Right lobe of liver (tissue), 6 donors: ENCODE measurements at regions not wholly inside any gene's neighbourhood (a gene's known extent, or its start where the extent isn't known, plus 50 kb on each side); places are given as distances from the start of the nearest gene placed in this dataset.
"Not testable (repeated sequence)": the region's sequence is repeated elsewhere in the genome, so short reads cannot be mapped to it uniquely, and the experiment has no call there.

ENCODE experiments used
- ATAC-seq, 4 donors: fragments of 200-7000 bp; cut with Tn5 transposase; one replicate each; pipeline ENCODE4 v1.9.1; 2020; ENCODE audit warnings: mild to moderate bottlenecking in 4 of 4, moderate library complexity in 4 of 4
- DNase-seq, 3 donors: peaks; one replicate each; pipeline ENCODE4 v3.0.0-alpha.2; 2020
- H3K27ac ChIP-seq, 3 donors: fragments of 200-600 bp; one replicate each; pipeline ENCODE4 v1.8.0; 2022
- H3K27me3 ChIP-seq, 2 donors: fragments of 200-600 bp; one replicate each; pipeline ENCODE4 v1.8.0; 2022
- H3K36me3 ChIP-seq, 4 donors: fragments of 200-600 bp; sonication (generic) in 1 of 4; one replicate each; pipeline versions ENCODE4 v1.5.1 to v1.8.0; 2017 to 2022; ENCODE audit warnings: control low read depth in 1 of 4
- H3K4me1 ChIP-seq, 4 donors: fragments of 200-600 bp; sonication (generic) in 1 of 4; one replicate each; pipeline versions ENCODE4 v1.5.1 to v1.8.0; 2017 to 2022; ENCODE audit warnings: control low read depth in 1 of 4
- H3K4me3 ChIP-seq, 3 donors: fragments of 200-600 bp; one replicate each; pipeline ENCODE4 v1.8.0; 2022
- H3K9me3 ChIP-seq, 4 donors: fragments of 200-600 bp; sonication (generic) in 1 of 4; one replicate each; pipeline versions ENCODE4 v1.5.1 to v1.8.0; 2017 to 2022; ENCODE audit warnings: control low read depth in 1 of 4
- POLR2A ChIP-seq: fragments of 450-650 bp; IDR thresholded peaks from one replicate; pipeline ENCODE4 v1.6.1; 2017; ENCODE audit warnings: antibody characterized with exemption, mild to moderate bottlenecking
- WGBS: methylation state at CpG from one replicate; pipeline ENCODE4 v1.1.6; 2018; ENCODE audit warnings: low coverage, low lambda C conversion rate; ENCODE audit not compliant: insufficient coverage; ENCODE audit errors: missing lambda C conversion rate; 5-methylcytosine and 5-hydroxymethylcytosine counted together
- intact Hi-C, 2 donors: fragments of 100-400 bp; cut with DNase I; formaldehyde crosslinking; loops; one replicate each; pipeline versions ENCODE4 v1.11.2 to v1.14.1; 2022
- TF ChIP-seq, protein P1 (sequence below), 4 donors: fragments of 200-600 bp in 3 of 4; fragments of 450-650 bp in 1 of 4; IDR thresholded peaks; one replicate each; pipeline versions ENCODE4 v1.5.1 to v1.8.0; 2016 to 2022; ENCODE audit warnings: antibody characterized with exemption in 4 of 4, mild to moderate bottlenecking in 2 of 4
- donor health status: DM: no; HTN: yes; CAD: no.
- donor health status: DM: no; HTN: no; CAD: no.
- donor health status: DM: no; HTN: no; CAD: no.
- donor health status: DM: no; HTN: yes; CAD: no.
- donor health status: DM: no; HTN: yes; CAD: no.

DNA sequence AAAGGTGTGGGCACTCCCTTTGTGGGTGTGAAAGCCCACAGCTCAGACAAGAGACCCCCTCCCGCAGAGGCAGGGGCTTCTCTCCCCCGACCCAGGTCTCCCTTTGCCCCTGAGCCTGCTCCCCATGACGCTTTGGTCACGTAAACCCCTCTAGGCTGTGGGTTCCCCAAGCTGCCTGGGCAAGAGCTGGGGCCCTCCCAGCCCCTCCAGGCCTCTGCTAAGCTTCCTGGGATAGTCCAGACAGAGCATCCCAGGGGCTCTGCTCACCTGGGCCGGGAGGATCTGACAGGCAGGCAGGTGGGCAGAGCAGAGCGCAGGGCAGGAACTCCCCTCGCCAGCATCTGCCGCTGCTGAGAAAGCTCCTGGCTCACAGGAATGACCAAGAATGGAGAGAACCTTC lies 177.3 kb downstream of the BANP start:
- ATAC-seq, result peak in 1 of 4 donors; percentile 18
- H3K27me3 ChIP-seq, result no peaks in the 10 kb centered on the region
- H3K36me3 ChIP-seq, result no peaks in the 10 kb centered on the region
- H3K4me1 ChIP-seq, result no peaks in the 10 kb centered on the region
- H3K9me3 ChIP-seq, result no peaks in the 10 kb centered on the region
- no peak overlapping the region for H3K27ac ChIP-seq
- no peak for TF ChIP-seq POLR2A
- TF ChIP-seq, protein P1, sequence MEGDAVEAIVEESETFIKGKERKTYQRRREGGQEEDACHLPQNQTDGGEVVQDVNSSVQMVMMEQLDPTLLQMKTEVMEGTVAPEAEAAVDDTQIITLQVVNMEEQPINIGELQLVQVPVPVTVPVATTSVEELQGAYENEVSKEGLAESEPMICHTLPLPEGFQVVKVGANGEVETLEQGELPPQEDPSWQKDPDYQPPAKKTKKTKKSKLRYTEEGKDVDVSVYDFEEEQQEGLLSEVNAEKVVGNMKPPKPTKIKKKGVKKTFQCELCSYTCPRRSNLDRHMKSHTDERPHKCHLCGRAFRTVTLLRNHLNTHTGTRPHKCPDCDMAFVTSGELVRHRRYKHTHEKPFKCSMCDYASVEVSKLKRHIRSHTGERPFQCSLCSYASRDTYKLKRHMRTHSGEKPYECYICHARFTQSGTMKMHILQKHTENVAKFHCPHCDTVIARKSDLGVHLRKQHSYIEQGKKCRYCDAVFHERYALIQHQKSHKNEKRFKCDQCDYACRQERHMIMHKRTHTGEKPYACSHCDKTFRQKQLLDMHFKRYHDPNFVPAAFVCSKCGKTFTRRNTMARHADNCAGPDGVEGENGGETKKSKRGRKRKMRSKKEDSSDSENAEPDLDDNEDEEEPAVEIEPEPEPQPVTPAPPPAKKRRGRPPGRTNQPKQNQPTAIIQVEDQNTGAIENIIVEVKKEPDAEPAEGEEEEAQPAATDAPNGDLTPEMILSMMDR (IDR thresholded peaks at IDR 0.05), result no peak
- WGBS, result 77% methylated on average over 5 of the region's 8 CpGs
- H3K4me3 ChIP-seq, result no peak overlapping the region
- no peak for DNase-seq
- intact Hi-C loops, result no loop called here

DNA sequence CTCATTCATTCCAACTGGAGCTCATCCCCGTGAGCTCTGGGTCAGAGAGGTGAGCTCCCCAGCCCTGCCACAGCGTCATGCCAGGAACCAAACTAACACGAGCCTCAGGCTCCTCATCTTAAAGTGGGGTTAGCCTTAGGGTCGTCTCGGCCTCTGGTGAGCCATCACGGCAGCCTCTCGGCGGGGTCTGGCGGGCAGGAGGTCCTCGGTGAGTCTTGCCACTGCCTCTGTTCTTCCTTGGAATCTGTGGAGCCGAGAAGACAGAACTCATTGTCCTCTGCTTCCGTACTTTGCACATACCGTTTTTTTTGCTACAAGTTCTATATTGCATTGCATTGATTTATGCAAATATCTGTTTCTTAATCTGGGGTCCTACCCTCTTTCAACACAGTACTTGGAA lies 177.9 kb downstream of the BANP start:
- H3K27me3 ChIP-seq, DNase-seq, H3K4me1 ChIP-seq, H3K9me3 ChIP-seq, H3K27ac ChIP-seq, H3K36me3 ChIP-seq, ATAC-seq, intact Hi-C loops, H3K4me3 ChIP-seq: not testable (repeated sequence)
- 52% methylated on average over 3 of the region's 13 CpGs for WGBS

DNA sequence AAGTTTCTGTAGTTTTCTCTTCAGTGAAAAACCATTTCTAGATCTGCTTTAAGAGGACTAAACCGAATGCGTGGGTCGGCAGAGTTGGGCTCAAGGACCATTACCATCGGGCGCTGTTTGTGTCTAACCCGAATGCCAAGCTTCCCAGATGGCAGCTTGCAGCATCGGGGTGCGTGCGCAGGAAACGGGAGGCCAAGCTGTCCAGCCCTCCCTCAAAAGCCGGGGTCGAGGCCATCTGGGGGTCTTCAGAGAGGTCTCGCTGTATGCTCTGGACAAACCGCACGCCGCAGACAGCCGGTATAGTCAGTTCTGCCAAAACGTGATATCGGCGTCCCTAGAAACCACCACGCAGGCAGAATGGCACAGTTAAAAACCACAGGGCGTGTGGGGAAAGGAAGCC lies 178.8 kb downstream of the BANP start:
- DNase-seq (no peak), ATAC-seq (no peak)
- H3K36me3 ChIP-seq, result no peaks in the 10 kb centered on the region
- intact Hi-C loops, result no loop called here
- no peak overlapping the region for H3K27ac ChIP-seq
- WGBS, result 68% methylated on average over 6 of the region's 22 CpGs
- H3K27me3 ChIP-seq, result no peaks in the 10 kb centered on the region
- no peaks in the 10 kb centered on the region for H3K4me1 ChIP-seq
- H3K9me3 ChIP-seq, result no peaks in the 10 kb centered on the region
- no peak overlapping the region for H3K4me3 ChIP-seq
- TF ChIP-seq, protein P1 (IDR thresholded peaks at IDR 0.05), result no peak
- no peak for TF ChIP-seq POLR2A

DNA sequence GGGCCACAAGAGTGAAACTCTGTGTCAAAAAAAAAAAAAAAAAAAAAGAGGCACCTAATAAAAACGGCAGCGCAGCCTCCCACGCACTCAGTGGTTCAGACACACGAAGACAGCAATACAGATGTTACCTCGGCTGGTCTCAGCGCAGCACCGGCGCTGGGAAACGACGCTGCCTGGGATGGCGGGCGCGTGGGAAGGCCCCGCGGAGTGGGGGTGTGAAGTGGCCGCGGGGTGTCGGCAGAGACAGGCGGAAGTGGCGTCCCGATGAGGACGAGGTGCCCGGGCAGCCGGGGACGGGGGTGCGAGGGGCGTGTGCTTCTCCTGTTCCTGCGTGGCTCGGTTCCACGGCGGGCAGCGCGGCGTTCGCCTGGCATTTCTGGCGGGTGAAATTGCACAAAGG lies 179.4 kb downstream of the BANP start:
- H3K36me3 ChIP-seq, result no peaks in the 10 kb centered on the region
- no peaks in the 10 kb centered on the region for H3K27me3 ChIP-seq
- ATAC-seq, result no peak
- no peak overlapping the region for H3K4me3 ChIP-seq
- H3K27ac ChIP-seq, result no peak overlapping the region
- TF ChIP-seq POLR2A, result no peak
- TF ChIP-seq, protein P1 (IDR thresholded peaks at IDR 0.05), result no peak
- no peaks in the 10 kb centered on the region for H3K9me3 ChIP-seq
- DNase-seq, result no peak
- intact Hi-C loops, result no loop called here
- WGBS, result 88% methylated on average over 30 of the region's 36 CpGs
- no peaks in the 10 kb centered on the region for H3K4me1 ChIP-seq

DNA sequence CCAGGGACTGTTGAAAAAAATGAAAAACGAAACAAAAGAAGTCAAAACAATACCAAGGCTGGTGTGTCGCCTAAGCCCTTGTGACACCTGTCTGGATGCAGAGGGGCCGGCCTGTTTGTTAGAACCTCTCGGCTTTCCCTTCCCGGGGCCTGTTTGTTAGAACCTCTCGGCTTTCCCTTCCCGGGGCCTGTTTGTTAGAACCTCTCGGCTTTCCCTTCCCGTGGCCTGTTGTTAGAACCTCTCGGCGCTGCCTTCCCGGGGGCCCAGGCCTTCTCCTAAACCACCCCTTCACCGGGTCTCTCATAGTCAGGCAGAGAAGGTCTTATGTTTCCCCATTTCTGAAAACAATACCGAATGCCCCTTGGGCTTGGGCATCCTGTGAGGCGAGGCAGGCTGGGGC lies 180.0 kb downstream of the BANP start:
- no peaks in the 10 kb centered on the region for H3K4me1 ChIP-seq
- ATAC-seq (no peak), DNase-seq (no peak)
- H3K27ac ChIP-seq, result no peak overlapping the region
- intact Hi-C loops, result no loop called here
- no peaks in the 10 kb centered on the region for H3K9me3 ChIP-seq
- no peaks in the 10 kb centered on the region for H3K27me3 ChIP-seq
- 55% methylated on average over 3 of the region's 15 CpGs for WGBS
- no peaks in the 10 kb centered on the region for H3K36me3 ChIP-seq
- no peak overlapping the region for H3K4me3 ChIP-seq
- TF ChIP-seq, protein P1 (IDR thresholded peaks at IDR 0.05), result no peak
- no peak for TF ChIP-seq POLR2A
